Liver (tissue), 3 donors: ENCODE measurements at regions not wholly inside any gene's neighbourhood (a gene's known extent, or its start where the extent isn't known, plus 50 kb on each side); places are given as distances from the start of the nearest gene placed in this dataset.

ENCODE experiments used
- CTCF ChIP-seq: fragments of 150-350 bp; IDR thresholded peaks from 2 replicates; pipeline ENCODE4 v1.5.1; 2017; ENCODE audit warnings: improper control_type of control experiment, low read depth, low read length; ENCODE audit not compliant: missing input control
- JUND ChIP-seq, 2 donors: IDR thresholded peaks; 2 replicates each; pipeline ENCODE4 v1.6.1; 2016; ENCODE audit warnings: antibody characterized with exemption in 2 of 2
- SP1 ChIP-seq: IDR thresholded peaks from 2 replicates; pipeline ENCODE4 v1.6.1; 2018; ENCODE audit warnings: antibody characterized with exemption, mild to moderate bottlenecking
- donor health status: healthy.
- donor health status: healthy.

- TF ChIP-seq CTCF, result no peak
- no peak for TF ChIP-seq SP1
- TF ChIP-seq JUND (IDR thresholded peaks at IDR 0.05), result no peak
Measured at GRCh38 chr18:27395752-27396151, 210.6 kb upstream of the CHST9 start.
